ENCODE measurements at regions not wholly inside any gene's neighbourhood (a gene's known extent, or its start where the extent isn't known, plus 50 kb on each side); places are given as distances from the start of the nearest gene placed in this dataset.

DNA sequence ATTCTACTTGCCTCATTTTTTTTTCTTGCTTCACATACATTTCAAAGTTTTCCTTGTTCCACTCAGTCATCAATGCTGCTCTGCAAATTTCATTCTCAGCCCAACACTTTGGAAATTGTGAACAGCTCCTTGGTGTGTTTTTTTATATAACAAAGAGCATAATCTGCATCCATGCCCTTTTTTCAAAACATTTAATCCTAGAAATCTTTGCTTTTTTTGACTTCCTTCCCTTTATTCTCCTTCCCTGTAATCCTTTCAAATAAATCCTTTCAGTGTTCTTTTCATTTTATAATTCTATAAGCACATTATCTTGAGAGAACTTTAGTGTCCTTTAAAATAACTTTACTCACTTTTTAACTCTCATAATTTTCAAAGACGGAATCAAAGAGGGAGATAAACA, 1150.8 kb downstream of the SI start:
- no peak for DNase-seq

DNA sequence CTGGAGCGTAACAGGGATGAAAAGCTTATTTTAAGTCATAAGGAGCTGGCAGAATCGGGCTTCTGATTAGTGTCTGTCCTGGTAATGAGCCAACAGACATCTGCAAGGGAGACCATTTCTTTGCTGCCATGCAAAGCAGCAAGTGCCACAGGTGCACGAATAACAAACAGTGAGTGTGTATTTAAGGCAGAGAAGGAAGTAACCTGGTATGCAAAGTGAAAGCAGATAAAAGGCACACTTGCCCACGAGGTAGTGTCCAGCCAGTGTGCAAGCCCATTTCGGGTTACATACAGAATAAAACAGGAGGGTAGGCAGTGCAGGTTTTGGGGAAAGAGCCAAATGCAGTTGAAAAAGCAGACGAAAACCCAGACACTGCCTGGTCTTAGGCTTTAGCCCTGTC, 1153.7 kb downstream of the SI start:
- no peak for DNase-seq

DNA sequence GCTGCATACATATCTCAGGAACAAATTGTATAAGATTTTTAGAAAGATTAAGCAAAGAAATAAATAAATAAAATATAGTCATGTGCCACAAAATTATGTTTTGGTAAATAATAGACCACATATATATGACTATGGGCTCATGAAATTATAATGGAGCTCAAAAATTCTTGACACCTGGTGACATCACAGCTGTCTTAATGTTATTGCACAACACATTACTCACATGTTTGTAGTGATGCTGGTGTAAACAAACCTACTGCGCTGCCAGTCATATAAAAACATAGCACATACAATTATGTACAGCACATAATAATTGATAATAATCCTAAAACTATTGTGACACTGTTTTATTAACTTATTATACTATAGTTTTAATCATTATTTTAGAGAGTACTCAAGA, 1159.1 kb downstream of the SI start:
- DNase-seq, result no peak

DNA sequence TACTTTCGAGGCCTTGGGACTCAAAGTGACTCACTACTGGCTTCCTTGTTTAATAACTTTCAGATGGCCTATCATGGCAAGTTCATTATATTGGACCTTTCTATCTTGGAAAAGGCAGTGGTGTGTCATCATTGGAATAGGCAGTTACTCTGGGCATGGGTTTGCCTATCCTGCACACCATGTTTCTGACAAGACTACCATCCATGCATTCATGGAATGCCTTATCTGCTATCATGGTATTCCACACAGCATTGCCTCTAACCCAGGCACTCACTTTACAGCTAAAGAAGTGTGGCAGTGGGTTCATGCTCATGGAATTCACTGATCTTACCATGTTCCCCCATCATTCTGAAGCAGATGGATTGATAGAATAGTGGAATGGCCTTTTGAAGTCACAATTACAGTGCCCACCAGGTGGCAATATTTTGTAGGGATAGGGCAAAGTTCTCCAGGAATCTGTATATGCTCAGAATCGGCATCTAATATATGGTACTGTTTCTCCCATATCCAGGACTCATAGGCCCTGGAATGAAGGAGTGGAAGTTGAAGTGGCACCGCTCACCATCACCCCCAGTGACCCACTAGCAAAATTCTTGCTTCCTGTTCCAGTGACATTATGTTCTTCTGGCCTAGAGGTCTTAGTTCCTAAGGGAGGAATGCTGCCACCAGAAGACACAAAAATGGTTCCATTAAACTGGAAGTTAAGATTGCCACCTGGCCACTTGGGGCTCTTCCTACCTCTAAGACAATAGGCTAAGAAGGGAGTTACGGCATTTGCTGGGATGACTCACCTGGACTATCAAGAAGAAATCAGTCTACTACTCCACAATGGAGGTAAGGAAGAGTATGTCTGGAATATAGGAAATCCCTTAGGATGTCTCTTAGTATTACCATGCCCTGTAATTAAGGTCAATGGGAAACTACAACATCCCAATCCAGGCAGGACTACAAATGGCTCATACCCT, 1161.4 kb downstream of the SI start:
- no peak for DNase-seq

DNA sequence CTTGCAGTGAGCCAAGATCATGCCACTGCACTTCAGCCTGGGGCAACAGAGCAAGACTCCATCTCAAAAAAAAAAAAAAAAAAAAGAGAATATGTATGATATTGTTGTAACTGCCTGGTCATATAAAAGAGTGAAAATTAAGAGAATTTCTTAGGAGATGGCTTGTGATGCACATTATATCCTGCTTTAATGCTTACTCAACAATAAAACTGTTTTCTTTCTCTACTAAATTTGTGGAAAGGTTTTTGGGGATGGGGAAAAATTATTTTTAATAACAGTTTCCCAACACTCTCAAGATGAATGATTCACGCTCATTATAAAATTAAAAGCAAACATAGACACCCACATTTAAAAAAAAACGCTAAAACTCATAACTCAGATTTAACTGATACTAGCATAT, 1163.0 kb downstream of the SI start:
- no peak for DNase-seq

DNA sequence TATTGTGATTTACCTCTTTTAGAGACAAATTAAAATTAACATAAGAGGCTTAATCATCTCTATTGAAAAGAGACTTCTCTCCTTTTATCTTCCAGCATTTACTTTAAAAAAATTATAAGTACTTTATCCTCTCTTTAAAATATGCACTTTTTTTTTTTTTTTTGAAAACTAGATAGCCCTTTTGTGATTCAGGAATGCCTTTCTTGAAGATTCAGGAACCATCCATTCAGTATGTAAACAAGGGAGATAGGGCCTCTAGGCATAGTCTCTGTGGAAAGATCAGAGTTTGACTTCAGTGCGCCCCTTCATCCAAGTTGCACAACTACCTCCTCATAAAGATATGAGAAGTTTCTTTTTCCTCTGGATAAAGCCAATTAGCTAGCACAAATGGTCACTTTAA, 1163.7 kb downstream of the SI start:
- no peak for DNase-seq

DNA sequence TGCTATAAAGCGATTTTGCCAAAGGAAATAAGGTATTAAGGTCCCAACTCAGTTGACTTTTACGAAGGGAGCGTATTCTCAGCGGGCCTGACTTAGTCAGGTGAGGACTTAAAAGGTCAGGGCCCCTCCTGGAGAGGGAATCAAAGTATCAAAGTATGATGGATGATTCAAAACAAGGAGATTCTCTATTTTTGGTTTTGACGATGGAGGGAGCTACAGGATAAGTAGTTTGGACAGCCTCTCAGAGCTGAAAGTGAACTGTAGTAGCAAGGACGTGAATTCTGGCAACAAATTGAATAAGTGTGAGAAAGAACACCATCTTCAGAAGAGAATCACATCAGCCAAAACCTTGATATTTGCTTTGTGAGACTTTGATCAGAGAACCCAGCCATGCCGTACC, 1186.5 kb downstream of the SI start:
- DNase-seq, result no peak

DNA sequence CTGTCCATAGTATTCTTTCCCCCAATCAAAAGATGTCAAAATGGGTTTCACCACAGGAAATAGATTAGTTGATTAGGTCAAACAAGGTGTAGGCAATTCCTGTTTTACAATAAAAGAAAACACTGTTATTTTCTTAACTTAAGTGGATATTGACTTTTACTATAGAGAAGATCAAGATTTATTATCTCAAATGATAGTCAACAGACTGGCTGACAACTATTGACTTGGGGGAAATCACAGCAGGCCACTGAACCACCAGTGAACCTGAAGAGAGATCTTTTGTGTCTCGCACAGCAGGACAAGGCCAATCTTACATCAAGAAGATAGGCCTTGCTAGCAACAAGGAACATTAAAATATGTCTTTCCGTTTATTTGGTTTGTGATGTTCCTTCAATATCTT, 1187.6 kb downstream of the SI start:
- DNase-seq, result no peak

DNA sequence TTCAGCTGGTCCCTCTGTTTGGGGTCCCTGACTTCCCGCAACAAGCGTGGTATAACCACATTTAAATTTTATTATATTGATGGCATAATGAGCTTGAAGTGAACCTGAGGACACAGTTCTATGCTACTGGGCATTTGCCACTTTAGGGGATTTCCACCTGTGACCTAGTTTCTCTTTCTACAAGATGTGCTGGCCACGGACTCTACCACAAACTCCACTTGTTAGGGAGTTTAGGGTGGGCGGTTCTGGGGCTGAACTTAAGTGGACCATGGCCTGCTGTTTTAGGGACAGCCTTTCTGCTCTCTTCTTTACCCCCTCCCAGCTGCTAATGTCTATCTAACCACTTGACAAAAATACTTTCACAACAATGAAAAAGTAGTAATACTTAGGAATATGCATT, 1199.1 kb downstream of the SI start:
- no peak for DNase-seq

DNA sequence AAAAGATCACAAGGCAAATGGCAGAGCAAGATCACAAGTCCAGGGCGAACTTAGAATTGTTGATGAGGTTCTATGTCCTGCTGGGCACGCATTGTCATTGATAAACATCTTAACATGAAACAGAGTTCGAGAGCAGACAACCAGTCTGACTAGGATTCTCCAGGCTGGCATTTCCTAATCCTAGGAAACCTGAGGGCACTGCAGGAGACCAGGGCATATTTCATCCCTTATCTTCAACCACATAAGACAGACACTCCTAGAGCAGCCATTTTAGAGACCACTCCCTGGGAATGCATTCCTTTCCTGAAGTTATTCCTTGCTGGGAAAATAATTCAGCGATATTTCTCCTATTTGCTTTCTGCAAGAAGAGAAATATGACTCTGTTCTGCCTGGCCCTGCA, 1199.9 kb downstream of the SI start:
- DNase-seq, result no peak

DNA sequence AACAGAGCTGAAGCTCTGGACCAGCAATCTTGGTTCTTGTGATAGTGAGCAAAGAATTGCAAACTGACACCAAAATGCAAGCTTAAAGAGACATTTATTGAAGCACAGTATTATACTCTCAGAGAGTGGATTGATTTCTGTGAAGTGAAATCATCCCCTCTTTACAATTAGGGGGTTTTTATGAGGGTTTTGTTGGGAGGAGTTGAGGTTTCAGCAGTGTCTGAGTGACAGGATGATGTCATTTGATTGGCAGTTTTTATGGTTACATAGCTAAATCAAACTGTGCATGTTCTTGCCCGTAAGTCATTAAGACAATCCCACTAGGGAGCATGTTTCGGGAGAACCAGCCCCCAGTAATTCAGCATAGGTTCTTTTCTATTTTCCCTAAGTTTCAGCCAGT, 1200.5 kb downstream of the SI start:
- DNase-seq, result no peak

DNA sequence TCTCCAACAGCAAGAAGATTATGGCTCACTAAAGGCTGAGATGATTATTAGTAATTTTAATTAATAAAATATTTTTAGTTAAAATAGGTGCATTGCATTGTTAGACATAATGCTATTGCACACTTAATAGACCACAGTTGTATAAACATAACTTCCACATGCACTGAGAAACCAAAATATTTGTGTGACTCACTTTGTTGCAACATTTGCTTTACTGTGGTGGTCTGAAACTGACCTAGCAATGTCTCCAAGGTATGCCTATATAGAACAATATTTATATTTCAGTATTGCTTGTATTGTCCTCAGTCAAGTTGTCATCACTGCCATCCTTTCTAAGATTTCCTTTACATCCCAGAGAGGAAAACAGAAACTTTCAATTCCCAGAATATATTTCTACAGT, 1215.2 kb downstream of the SI start:
- DNase-seq, result no peak

DNA sequence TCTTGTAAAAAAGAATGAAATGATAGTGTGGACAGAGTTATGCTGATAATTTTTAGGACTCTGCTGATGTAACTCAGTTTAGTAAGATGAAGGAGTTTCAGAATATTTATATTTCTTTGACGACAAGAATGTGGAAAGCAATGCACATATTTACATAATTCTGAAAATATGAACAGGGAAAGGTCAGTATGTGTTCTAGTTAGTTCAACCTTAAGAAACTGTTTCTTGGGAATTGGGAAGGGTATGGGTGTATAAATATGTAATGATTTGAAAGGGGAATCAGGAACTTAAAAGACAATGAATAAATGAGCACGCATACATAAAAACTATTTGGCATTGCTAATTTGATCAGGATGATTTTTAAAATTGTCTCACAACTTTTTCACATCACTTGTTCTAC, 1226.1 kb downstream of the SI start:
- no peak for DNase-seq

DNA sequence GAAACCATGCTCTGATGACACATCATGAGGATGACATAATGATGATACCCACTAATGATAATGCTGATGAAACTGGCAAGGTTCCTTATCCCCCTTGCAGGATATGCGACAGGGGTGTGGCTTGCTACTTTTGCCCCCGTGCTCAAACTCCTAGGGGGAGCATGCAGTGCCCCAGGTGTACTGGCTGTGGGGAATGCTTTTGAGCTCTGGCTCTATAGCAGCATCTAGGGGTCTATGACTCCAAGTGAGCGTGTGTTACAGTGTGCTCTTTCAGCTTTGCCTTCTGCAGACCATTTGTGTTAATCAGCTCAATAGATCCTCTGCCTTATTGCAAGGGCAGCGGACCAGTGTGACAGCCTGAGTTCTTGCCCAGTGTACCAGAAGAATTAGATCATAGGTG, 1239.5 kb downstream of the SI start:
- no peak for DNase-seq

DNA sequence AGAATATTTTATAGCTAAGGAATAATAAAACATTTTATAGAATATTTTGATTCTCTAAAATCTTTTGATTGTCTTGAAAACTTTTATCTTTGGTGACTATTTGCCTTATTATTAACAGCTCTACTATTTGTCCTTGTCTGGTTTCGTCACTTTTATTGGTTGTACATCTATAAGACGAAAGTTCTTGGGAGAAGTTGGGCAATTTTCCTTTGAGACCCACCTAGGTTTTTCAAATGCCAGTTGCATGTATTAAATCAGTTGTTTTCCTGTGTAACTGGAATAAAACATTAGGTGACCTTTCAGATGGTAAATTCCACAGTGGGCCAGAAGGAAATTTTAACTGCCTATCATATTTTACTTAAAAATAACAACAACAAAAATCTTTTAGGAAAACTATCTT, 1245.7 kb downstream of the SI start:
- DNase-seq, result no peak

DNA sequence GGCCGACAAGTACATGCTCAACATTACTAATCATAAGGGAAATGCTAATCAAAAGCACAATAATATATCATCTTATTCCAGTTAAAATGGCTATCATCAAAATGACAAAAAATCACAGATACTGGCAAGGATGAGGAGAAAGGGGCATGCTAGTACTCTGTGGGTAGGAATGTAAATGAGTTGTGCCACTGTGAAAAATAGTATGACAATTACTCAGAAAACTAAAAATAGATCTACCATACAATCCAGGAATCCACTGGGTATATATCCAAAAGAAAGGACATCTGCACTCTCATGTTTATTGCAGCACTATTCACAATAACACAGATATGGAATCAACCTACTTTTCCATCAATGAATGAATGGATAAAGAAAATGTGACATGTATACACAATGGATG, 1256.5 kb downstream of the SI start:
- DNase-seq, result no peak

DNA sequence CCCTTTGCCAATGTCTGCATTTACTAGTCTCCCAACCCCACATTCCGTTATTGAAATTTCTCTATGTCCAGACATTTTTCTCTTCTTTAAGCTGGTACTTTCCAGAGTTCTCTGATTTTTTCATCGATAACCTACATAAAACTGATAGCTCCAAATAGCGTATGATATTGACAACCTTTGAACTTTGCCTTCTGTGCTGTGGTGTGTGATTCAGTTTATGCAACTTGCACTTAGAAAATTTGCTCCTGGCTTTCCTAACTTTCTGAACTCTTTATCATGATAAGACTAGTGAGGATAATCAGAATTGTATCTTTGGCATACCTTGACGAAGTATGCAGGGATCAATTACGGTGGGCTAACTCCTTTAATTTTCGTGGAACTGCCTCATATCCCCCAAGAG, 1261.3 kb downstream of the SI start:
- no peak for DNase-seq

DNA sequence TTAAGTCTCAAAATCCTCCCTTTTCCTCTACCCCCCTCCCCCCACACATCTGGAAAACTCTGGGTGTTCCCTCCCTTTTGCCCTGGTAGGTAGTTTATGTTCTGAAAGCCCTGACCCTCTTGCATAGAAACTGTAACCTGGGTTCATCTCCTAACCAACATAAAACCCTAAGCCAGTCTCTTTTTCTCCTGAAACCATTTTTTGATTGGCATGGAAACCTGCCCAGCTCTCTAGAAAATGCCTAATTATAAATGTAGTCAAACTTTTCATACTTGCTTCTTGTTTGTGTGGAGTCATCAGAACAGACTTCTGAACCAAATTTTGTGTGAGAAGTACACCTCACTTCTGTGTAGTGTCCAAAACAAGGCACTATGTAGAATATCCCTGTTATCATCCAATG, 1264.4 kb downstream of the SI start:
- no peak for DNase-seq

DNA sequence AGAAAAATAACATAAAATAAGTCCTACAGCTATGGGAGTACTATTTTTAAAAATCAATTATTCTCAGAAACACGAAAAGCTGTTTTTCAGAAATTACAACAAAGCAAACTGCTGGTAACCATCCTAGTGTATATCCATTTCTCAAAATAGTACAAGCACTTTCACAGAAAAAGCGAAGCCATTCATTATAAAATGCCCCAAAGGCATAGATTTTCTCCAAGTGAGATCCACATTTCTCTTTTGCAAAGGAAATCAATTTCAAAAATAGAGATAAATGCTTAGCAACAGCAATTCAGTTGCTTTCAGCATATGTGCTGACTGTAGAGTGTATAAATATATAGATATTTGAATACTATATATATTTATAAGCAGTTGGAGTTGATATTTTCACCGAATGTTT, 1266.3 kb downstream of the SI start:
- no peak for DNase-seq

DNA sequence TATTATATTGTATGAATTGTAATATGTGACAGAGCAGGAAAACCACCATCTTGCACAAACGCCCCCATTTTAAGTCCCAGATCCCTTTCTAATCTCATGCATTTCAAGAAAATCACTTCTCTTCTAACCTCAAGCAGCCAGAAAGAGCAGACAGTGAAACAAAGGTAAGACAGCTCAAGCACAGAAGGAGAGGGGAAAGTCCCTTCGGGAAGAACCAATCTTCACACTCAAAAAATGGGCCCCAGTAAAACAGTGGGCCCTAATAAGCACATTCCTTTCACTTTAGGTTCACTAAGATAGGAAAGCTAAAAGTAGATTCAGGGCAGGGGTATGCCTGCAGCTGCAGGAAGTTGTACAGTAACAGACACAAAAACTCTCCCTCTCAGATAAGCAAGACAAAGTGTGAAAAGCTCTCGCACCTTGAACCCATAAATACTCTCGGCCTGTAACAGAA, 1268.7 kb downstream of the SI start:
- DNase-seq, result no peak

DNA sequence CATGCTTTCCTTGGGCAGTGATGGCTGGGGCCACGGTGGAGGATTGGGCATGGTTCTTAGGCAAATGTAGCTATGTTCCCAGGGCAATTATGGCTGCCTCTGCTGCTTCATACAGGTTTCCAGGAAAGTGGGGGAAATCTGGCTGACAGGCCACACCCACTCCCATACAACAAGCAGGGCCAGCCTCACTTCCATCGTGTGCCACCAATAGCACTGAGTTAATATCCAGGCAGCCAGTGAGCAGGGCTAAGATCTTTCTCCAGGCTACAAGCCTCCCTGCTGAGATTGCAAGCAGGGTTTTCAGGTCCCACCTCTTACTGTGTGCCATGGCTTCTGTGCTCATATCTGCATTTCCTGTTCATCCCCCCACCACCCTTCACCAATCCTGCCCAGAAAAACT, 1291.9 kb downstream of the SI start:
- DNase-seq, result no peak

DNA sequence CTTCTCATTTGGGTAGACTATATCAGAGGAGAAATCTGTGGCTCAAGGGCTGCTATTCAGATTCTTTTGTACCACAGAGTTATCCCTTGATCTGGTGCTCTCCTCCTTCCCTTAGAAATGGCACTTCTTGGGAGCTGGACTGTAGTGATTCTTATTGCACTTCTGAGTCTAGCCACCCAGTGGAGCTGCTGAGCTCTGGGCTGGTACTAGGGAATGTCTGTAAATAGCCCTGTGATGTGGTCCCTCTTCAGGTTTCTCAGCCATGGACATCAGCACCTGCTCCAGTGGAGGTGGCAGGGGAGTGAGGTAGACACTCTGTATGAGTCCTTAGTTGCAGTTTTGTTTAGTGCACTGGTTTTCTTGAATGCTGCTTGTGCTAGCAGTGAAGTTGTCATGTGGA, 1292.6 kb downstream of the SI start:
- DNase-seq, result no peak

DNA sequence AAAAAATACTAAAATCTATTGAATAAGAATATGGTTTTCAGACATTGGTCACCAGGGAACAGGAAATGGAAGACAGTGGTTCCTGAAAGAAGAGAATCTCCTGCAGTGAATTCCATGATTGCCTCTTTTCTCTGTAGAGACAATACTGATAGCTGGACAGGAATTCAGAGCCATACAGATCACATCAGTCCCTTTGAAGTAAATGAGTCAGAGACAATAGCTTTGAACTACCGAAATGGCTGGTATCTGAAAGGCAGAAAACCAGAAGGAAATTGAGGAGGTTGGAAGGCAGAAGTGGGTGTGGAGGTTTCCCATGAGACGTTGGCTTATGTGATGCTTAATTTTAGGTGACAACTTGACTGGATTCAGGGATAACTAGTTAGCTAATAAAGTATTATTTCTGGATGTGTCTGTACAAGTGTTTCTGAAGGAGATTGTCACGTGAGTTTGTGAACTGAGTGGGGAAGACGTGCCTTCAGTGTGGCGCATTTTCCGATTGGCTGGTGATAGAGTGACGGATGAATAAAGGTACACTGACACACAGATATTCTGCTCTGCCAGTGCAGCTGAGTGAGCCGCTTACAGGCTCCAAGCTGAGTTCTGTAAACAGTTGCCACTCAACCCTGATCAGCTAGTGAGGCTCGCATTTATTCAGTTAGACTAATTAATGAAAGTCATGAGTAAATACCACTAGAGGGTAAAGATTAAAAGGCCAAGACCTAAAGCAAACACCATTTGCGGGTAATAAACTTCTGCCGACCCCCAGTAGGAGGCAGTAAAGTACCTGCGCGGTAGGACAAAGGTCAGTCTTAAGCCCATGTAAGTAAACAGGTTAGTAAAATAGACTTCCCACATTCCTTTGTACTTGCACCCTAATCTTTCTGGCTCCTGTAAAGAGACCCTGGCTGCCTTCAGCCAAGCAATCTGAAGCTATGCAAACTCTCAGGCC, 1298.6 kb downstream of the SI start:
- DNase-seq, result no peak

DNA sequence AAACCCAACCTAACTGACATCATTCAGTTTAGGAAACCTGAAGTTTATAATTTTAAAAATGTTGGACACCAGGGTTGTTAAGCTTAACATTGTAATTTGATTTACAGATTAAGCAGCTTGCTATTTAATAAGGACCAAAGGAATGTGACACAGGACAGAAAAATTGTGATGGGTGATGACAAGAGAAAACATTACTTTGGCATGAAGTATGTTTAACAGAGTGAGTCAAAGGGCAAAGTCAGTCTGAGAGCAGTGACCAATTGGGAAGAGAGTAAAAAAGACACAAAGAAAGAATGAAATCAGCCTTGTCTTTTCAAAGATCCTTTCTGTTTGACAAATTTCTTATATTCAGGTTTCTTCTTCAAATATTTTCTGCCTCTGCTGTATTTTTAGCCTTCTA, 1301.6 kb downstream of the SI start:
- DNase-seq, result no peak
